ENCODE measurements at regions not wholly inside any gene's neighbourhood (a gene's known extent, or its start where the extent isn't known, plus 50 kb on each side); places are given as distances from the start of the nearest gene placed in this dataset.

- TF ChIP-seq EZH2 (IDR thresholded peaks at IDR 0.05) (no peak), CTCF (IDR thresholded peaks at IDR 0.05) (no peak)
Measured at GRCh38 chr12:67472539-67472938, 176.0 kb upstream of the DYRK2 start.
